Liver (tissue), 3 donors: ENCODE measurements at regions not wholly inside any gene's neighbourhood (a gene's known extent, or its start where the extent isn't known, plus 50 kb on each side); places are given as distances from the start of the nearest gene placed in this dataset.

Source experiments
- ATF3 ChIP-seq: IDR thresholded peaks from 2 replicates; pipeline ENCODE4 v1.6.1; 2016; ENCODE audit warnings: antibody characterized with exemption
- CTCF ChIP-seq: fragments of 150-350 bp; IDR thresholded peaks from 2 replicates; pipeline ENCODE4 v1.5.1; 2017; ENCODE audit warnings: improper control_type of control experiment, low read depth, low read length; ENCODE audit not compliant: missing input control
- EGR1 ChIP-seq, 2 donors: IDR thresholded peaks; 2 replicates each; pipeline ENCODE4 v1.6.1; 2016 to 2018; ENCODE audit warnings: antibody characterized with exemption in 2 of 2, low read depth in 2 of 2
- FOXA1 ChIP-seq: IDR thresholded peaks from 2 replicates; pipeline ENCODE4 v1.6.1; 2016; ENCODE audit warnings: antibody characterized with exemption
- MAX ChIP-seq: IDR thresholded peaks from 2 replicates; pipeline ENCODE4 v1.6.1; 2016; ENCODE audit warnings: antibody characterized with exemption
- REST ChIP-seq: IDR thresholded peaks from 2 replicates; pipeline ENCODE4 v1.6.1; 2016; ENCODE audit warnings: antibody characterized with exemption, mild to moderate bottlenecking
- YY1 ChIP-seq: IDR thresholded peaks from 2 replicates; pipeline ENCODE4 v1.6.1; 2016; ENCODE audit warnings: antibody characterized with exemption, mild to moderate bottlenecking
- donor health status: healthy.
- donor health status: healthy.

GRCh38 chr10:69715156-69715898 is 85.3 kb downstream of the FAM241B start:
- TF ChIP-seq CTCF (no peak), ATF3 (no peak), REST (no peak), EGR1 (IDR thresholded peaks at IDR 0.05; ENCODE audit: low read depth in 2 of 2) (no peak), YY1 (no peak), FOXA1 (no peak), MAX (no peak)
